SK-N-SH treated with all-trans-retinoic acid at 6 μM for 48 hours (cell line): ENCODE measurements at regions not wholly inside any gene's neighbourhood (a gene's known extent, or its start where the extent isn't known, plus 50 kb on each side); places are given as distances from the start of the nearest gene placed in this dataset.

Source experiments
- ARNTL ChIP-seq: fragments of 450-650 bp; formaldehyde crosslinking; IDR thresholded peaks from 2 replicates; pipeline ENCODE4 v1.5.0; 2020; ENCODE audit warnings: low read depth, mild to moderate bottlenecking, moderate library complexity, borderline replicate concordance
- CREB5 ChIP-seq: fragments of 250-450 bp; sonication (Bioruptor Pico); IDR thresholded peaks from 2 replicates; pipeline ENCODE4 v1.5.1; 2020; ENCODE audit warnings: low read depth, mild to moderate bottlenecking, moderate library complexity
- GLIS3 ChIP-seq: fragments of 250-450 bp; sonication (Bioruptor Pico); IDR thresholded peaks from 2 replicates; pipeline ENCODE4 v1.5.0; 2020; ENCODE audit warnings: mild to moderate bottlenecking, moderate library complexity
- PATZ1 ChIP-seq: fragments of 250-450 bp; sonication (Bioruptor Pico); IDR thresholded peaks from 2 replicates; pipeline ENCODE4 v1.8.0; 2020; ENCODE audit warnings: mild to moderate bottlenecking, moderate library complexity, borderline replicate concordance
- POU6F1 ChIP-seq: fragments of 250-450 bp; sonication (Bioruptor Pico); IDR thresholded peaks from 2 replicates; pipeline ENCODE4 v1.8.0; 2021; ENCODE audit warnings: low read depth, mild to moderate bottlenecking, moderate library complexity, borderline replicate concordance
- RARB ChIP-seq: fragments of 250-450 bp; sonication (Bioruptor Pico); IDR thresholded peaks from 2 replicates; pipeline ENCODE4 v1.8.0; 2021; ENCODE audit warnings: mild to moderate bottlenecking, moderate library complexity
- TCF4 ChIP-seq: fragments of 250-450 bp; sonication (Bioruptor Pico); IDR thresholded peaks from 2 replicates; pipeline ENCODE4 v1.8.0; 2021; ENCODE audit warnings: mild to moderate bottlenecking, moderate library complexity, borderline replicate concordance
- TOX ChIP-seq: fragments of 250-450 bp; sonication (Bioruptor Pico); IDR thresholded peaks from 2 replicates; pipeline ENCODE4 v1.8.0; 2021; ENCODE audit warnings: mild to moderate bottlenecking, moderate library complexity, borderline replicate concordance
- ZFP3 ChIP-seq: fragments of 250-450 bp; sonication (Bioruptor Pico); IDR thresholded peaks from 2 replicates; pipeline ENCODE4 v1.5.0; 2020; ENCODE audit warnings: mild to moderate bottlenecking, moderate library complexity
- ZFP30 ChIP-seq: fragments of 450-650 bp; formaldehyde crosslinking; IDR thresholded peaks from 2 replicates; pipeline ENCODE4 v1.5.0; 2022; ENCODE audit warnings: mild to moderate bottlenecking, moderate library complexity

GRCh38 chr14:89469210-89470198, 52.5 kb upstream of the FOXN3 start:
- TF ChIP-seq ZFP30 (CRISPR knock-in tag) (no peak), GLIS3 (CRISPR knock-in tag) (no peak), TOX (CRISPR knock-in tag) (no peak), PATZ1 (CRISPR knock-in tag) (no peak), POU6F1 (no peak), RARB (no peak), CREB5 (CRISPR knock-in tag) (no peak), ARNTL (CRISPR knock-in tag) (no peak), ZFP3 (CRISPR knock-in tag) (no peak), TCF4 (CRISPR knock-in tag) (no peak)
